Prostate gland (tissue), 2 donors: ENCODE measurements at regions not wholly inside any gene's neighbourhood (a gene's known extent, or its start where the extent isn't known, plus 50 kb on each side); places are given as distances from the start of the nearest gene placed in this dataset.

Experiments
- CTCF ChIP-seq, 4 experiments: fragments of 200-600 bp in 2 of 4; fragments of 450-650 bp in 2 of 4; sonication (generic) in 2 of 4; IDR thresholded peaks; 1 replicate in 3 of 4; 2 replicates in 1 of 4; pipeline ENCODE4 v1.5.1; 2016 to 2019; ENCODE audit warnings: antibody characterized with exemption in 4 of 4, mild to moderate bottlenecking in 2 of 4, moderate library complexity in 2 of 4
- POLR2A ChIP-seq: fragments of 450-650 bp; IDR thresholded peaks from one replicate; pipeline ENCODE4 v1.6.1; 2016; ENCODE audit warnings: antibody characterized with exemption, mild to moderate bottlenecking

GRCh38 chr11:105537531-105537930, 72.3 kb upstream of the GRIA4 start:
- TF ChIP-seq CTCF (IDR thresholded peaks at IDR 0.05) = no peak
- no peak for TF ChIP-seq POLR2A
